Mucosa of rectum (tissue), 2 donors: ENCODE measurements at regions not wholly inside any gene's neighbourhood (a gene's known extent, or its start where the extent isn't known, plus 50 kb on each side); places are given as distances from the start of the nearest gene placed in this dataset.

Experiments used
- H3K27ac ChIP-seq, 2 donors: one replicate each; pipeline ENCODE4 v1.7.0; 2013; ENCODE audit warnings: inconsistent platforms in 2 of 2, low read depth in 2 of 2, low read length in 2 of 2
- H3K27me3 ChIP-seq, 2 donors: one replicate each; pipeline ENCODE4 v1.7.0; 2013; ENCODE audit warnings: low read length in 2 of 2; ENCODE audit not compliant: control insufficient read depth in 2 of 2, insufficient read depth in 2 of 2
- H3K36me3 ChIP-seq, 2 donors: one replicate each; pipeline ENCODE4 v1.7.0; 2013; ENCODE audit warnings: low read length in 2 of 2; ENCODE audit not compliant: control insufficient read depth in 2 of 2, insufficient read depth in 2 of 2
- H3K4me1 ChIP-seq, 2 donors: one replicate each; pipeline ENCODE4 v1.7.0; 2013; ENCODE audit warnings: low read length in 2 of 2, mild to moderate bottlenecking in 1 of 2; ENCODE audit not compliant: control insufficient read depth in 2 of 2, insufficient read depth in 2 of 2
- H3K4me3 ChIP-seq, 2 donors: one replicate each; pipeline ENCODE4 v1.7.0; 2013; ENCODE audit warnings: low read length in 2 of 2
- H3K9ac ChIP-seq, 2 donors: one replicate each; pipeline ENCODE4 v1.7.0; 2013; ENCODE audit warnings: low read length in 2 of 2, low read depth in 1 of 2, mild to moderate bottlenecking in 1 of 2
- H3K9me3 ChIP-seq, 2 donors: one replicate each; pipeline ENCODE4 v1.7.0; 2013; ENCODE audit warnings: low read length in 2 of 2; ENCODE audit not compliant: control insufficient read depth in 2 of 2
- donor health status: healthy.
- donor health status: Normal muscosa, but diverticular disease.

DNA sequence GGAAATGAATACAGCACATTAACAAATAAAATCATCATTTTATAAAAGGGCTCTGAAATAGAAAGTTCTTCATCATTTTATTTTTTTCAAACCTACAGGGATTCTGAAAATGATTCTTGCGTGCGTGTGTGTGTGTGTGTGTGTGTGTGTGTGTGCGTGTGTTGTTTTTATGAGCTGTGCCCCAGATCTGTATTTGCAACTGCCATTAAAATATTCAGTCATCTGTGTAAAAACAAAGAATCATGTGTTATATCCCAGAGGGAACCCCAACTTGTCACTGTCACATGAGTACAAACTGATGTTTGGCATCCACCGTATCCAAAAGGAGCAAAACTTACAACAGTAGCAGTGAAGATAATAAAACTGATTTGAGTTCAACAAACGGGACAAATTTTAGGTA lies 635.4 kb upstream of the PFKP start:
- no peak overlapping the region for H3K4me3 ChIP-seq
- H3K27me3 ChIP-seq: no peaks in the 10 kb centered on the region
- no peaks in the 10 kb centered on the region for H3K4me1 ChIP-seq
- H3K9ac ChIP-seq: no peak overlapping the region
- peaks cover 0 to 5% of the 10 kb centered on the region in 2 donors for H3K9me3 ChIP-seq
- no peaks in the 10 kb centered on the region for H3K36me3 ChIP-seq
- no peak overlapping the region for H3K27ac ChIP-seq

DNA sequence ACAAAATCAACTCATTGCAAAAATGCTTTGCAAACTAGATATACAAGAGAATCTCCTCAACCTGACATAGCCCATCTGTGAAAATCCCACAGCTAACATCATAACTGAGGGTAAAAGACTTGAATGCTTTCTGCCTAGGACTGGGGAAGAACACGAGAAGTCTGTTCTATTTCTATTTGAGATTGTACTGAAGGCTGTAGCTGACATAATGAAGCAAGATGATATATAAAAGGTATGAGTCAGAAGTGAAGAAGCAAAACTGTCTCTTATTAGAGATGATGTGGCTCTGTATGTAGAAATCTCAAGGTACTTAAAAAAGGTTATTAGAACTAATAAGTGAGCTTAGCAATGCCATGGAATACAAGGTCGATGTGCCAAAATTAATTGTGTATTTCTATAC lies 639.9 kb upstream of the PFKP start:
- no peak overlapping the region for H3K27ac ChIP-seq
- no peak overlapping the region for H3K9ac ChIP-seq
- no peaks in the 10 kb centered on the region for H3K4me1 ChIP-seq
- no peak overlapping the region for H3K4me3 ChIP-seq
- no peaks in the 10 kb centered on the region for H3K27me3 ChIP-seq
- peaks cover 0 to 3% of the 10 kb centered on the region in 2 donors for H3K9me3 ChIP-seq
- H3K36me3 ChIP-seq: no peaks in the 10 kb centered on the region

GRCh38 chr10:2425320-2425719 lies 642.0 kb upstream of the PFKP start:
- Histone ChIP-seq H3K27ac (no peak overlapping the region), H3K36me3 (no peaks in the 10 kb centered on the region), H3K27me3 (no peaks in the 10 kb centered on the region), H3K9ac (no peak overlapping the region), H3K4me1 (no peaks in the 10 kb centered on the region), H3K9me3 (peaks cover 0 to 3% of the 10 kb centered on the region in 2 donors), H3K4me3 (no peak overlapping the region)

DNA sequence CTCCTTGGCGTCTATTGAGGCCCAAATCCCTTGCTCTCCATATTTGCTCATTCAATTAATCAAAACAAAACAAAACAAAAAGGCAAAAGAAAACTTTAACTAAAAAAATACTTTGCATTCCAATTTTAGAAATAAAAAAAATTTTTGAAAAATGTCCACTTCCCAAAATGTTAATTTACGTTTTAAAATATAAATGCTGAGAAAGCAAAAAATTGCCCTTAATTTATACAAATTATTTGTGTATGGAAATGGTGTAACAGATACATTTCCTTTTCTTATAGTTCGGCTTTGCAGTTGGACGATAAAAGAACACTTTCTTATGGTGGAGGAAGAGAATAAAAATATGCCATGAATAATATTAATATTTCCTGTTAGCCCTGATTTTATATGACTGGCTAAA lies 652.8 kb upstream of the PFKP start:
- Histone ChIP-seq H3K9ac (no peak overlapping the region), H3K4me3 (no peak overlapping the region), H3K27ac (no peak overlapping the region), H3K27me3 (no peaks in the 10 kb centered on the region), H3K36me3 (no peaks in the 10 kb centered on the region), H3K9me3 (peaks cover 3 to 4% of the 10 kb centered on the region in 2 donors), H3K4me1 (no peaks in the 10 kb centered on the region)

GRCh38 chr10:2414039-2414438 lies 653.3 kb upstream of the PFKP start:
- Histone ChIP-seq H3K27ac (no peak overlapping the region), H3K36me3 (no peaks in the 10 kb centered on the region), H3K4me1 (no peaks in the 10 kb centered on the region), H3K27me3 (no peaks in the 10 kb centered on the region), H3K4me3 (no peak overlapping the region), H3K9me3 (peaks cover 3 to 4% of the 10 kb centered on the region in 2 donors), H3K9ac (no peak overlapping the region)

DNA sequence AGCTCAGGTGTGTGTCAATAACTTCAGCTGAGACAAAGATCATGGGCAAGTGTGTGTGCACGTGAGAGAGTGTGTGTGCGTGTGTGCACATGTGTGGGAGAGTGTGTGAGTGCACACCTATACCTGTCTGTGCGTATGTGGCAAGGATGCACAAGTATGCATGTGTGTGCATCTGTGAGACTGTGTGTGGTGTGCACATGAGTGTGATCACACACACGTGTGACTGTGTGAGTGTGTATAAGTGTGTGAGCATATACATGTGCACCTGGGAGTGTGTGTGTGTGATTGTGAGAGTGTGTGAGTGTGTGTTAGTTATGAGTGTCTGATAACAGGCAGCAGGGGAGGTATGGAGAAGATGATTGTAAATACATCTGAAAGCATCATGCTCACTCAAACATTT lies 657.3 kb upstream of the PFKP start:
- no peak overlapping the region for H3K4me3 ChIP-seq
- no peak overlapping the region for H3K9ac ChIP-seq
- no peak overlapping the region for H3K27ac ChIP-seq
- no peaks in the 10 kb centered on the region for H3K36me3 ChIP-seq
- H3K9me3 ChIP-seq: peaks cover 3 to 7% of the 10 kb centered on the region in 2 donors
- H3K27me3 ChIP-seq: no peaks in the 10 kb centered on the region
- H3K4me1 ChIP-seq: no peaks in the 10 kb centered on the region

- no peak overlapping the region for H3K9ac ChIP-seq
Observed at GRCh38 chr10:2401459-2401858, 664.1 kb upstream of the ADARB2 start.

GRCh38 chr10:2399482-2399881 lies 662.2 kb upstream of the ADARB2 start:
- Histone ChIP-seq H3K4me3 (no peak overlapping the region), H3K27me3 (no peaks in the 10 kb centered on the region), H3K4me1 (no peaks in the 10 kb centered on the region), H3K9me3 (peaks cover 0 to 2% of the 10 kb centered on the region in 2 donors), H3K27ac (no peak overlapping the region), H3K9ac (no peak overlapping the region), H3K36me3 (no peaks in the 10 kb centered on the region)

More at GRCh38 chr10:2401459-2401858, 664.1 kb upstream of the ADARB2 start:
- Histone ChIP-seq H3K9me3 (peaks cover 0 to 5% of the 10 kb centered on the region in 2 donors), H3K27ac (no peak overlapping the region), H3K4me3 (no peak overlapping the region), H3K27me3 (no peaks in the 10 kb centered on the region), H3K36me3 (no peaks in the 10 kb centered on the region), H3K4me1 (no peaks in the 10 kb centered on the region)

DNA sequence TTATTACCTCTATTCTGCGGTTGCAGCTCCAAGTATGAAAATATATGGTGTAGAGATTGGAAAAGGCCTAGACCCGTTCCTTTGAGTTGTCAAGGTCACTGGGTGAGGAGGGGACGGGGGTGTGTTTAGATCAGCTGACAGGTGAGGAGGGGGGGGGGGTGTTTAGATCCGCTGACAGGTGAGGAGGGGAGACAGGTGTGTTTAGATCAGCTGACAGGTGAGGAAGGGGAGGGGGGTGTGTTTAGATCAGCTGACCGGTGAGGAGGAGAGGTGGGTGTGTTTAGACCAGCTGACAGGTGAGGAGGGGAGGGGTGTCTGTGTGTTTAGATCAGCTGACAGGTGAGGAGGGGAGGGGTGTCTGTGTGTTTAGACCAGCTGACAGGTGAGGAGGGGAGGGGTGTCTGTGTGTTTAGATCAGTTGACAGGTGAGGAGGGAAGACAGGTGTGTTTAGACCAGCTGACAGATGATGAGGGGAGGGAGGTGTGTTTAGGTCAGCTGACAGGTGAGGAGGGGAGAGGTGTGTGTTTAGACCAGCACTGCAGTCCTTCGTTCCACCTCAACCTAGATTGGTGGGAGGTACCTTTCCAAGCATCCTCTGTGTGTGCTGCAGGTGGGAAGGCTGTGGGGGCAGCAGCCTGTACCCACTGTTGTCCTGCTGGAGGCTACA lies 655.0 kb upstream of the ADARB2 start:
- Histone ChIP-seq H3K9me3 (peaks cover 0 to 6% of the 10 kb centered on the region in 2 donors), H3K4me1 (no peaks in the 10 kb centered on the region), H3K9ac (no peak overlapping the region), H3K36me3 (no peaks in the 10 kb centered on the region), H3K4me3 (no peak overlapping the region), H3K27me3 (no peaks in the 10 kb centered on the region), H3K27ac (no peak overlapping the region)

- no peaks in the 10 kb centered on the region for H3K27me3 ChIP-seq
- H3K9me3 ChIP-seq: peaks cover 0 to 6% of the 10 kb centered on the region in 2 donors
- no peak overlapping the region for H3K4me3 ChIP-seq
- H3K9ac ChIP-seq: no peak overlapping the region
- H3K27ac ChIP-seq: no peak overlapping the region
- no peaks in the 10 kb centered on the region for H3K4me1 ChIP-seq
- H3K36me3 ChIP-seq: no peaks in the 10 kb centered on the region
Observed at GRCh38 chr10:2387672-2388071, 650.3 kb upstream of the ADARB2 start.
